H9 (cell line): ENCODE measurements at regions not wholly inside any gene's neighbourhood (a gene's known extent, or its start where the extent isn't known, plus 50 kb on each side); places are given as distances from the start of the nearest gene placed in this dataset.

Experiments used
- DNase-seq: peaks from one replicate; pipeline ENCODE4 v3.0.0-alpha.2; 2017
- H2AFZ ChIP-seq: one replicate; pipeline ENCODE4 v1.6.1; 2013; ENCODE audit warnings: mild to moderate bottlenecking, low read length, control low read depth, moderate library complexity
- H2AK5ac ChIP-seq: 2 replicates; pipeline ENCODE4 v1.6.1; 2013; ENCODE audit warnings: low read length, control low read depth, mixed read lengths; ENCODE audit not compliant: insufficient read length
- H2BK120ac ChIP-seq: one replicate; pipeline ENCODE4 v1.6.1; 2013; ENCODE audit warnings: low read depth, mild to moderate bottlenecking, low read length, control low read depth, inconsistent platforms; ENCODE audit not compliant: poor library complexity, severe bottlenecking
- H2BK12ac ChIP-seq: 2 replicates; pipeline ENCODE4 v1.6.1; 2013; ENCODE audit warnings: low read length, control low read depth, mixed read lengths, low read depth; ENCODE audit not compliant: insufficient read length
- H2BK15ac ChIP-seq: 2 replicates; pipeline ENCODE4 v1.6.1; 2013; ENCODE audit warnings: low read depth, low read length, control low read depth
- H2BK20ac ChIP-seq: one replicate; pipeline ENCODE4 v1.6.1; 2013; ENCODE audit warnings: low read depth, mild to moderate bottlenecking, low read length, control low read depth, inconsistent platforms; ENCODE audit not compliant: poor library complexity, severe bottlenecking
- H2BK5ac ChIP-seq: 2 replicates; pipeline ENCODE4 v1.6.1; 2013; ENCODE audit warnings: low read length, control low read depth, mixed read lengths; ENCODE audit not compliant: insufficient read length
- H3K14ac ChIP-seq: 2 replicates; pipeline ENCODE4 v1.6.1; 2013; ENCODE audit warnings: low read length, control low read depth; ENCODE audit not compliant: insufficient read depth
- H3K18ac ChIP-seq: 2 replicates; pipeline ENCODE4 v1.6.1; 2013; ENCODE audit warnings: low read depth, mild to moderate bottlenecking, mixed read lengths, low read length, control low read depth; ENCODE audit not compliant: insufficient read length
- H3K23ac ChIP-seq: 2 replicates; pipeline ENCODE4 v1.6.1; 2013; ENCODE audit warnings: low read length, control low read depth, mixed read lengths, low read depth; ENCODE audit not compliant: insufficient read length
- H3K23me2 ChIP-seq: 2 replicates; pipeline ENCODE4 v1.6.1; 2013; ENCODE audit warnings: low read depth, mild to moderate bottlenecking, mixed read lengths, low read length, control low read depth; ENCODE audit not compliant: insufficient read length, poor library complexity, severe bottlenecking
- H3K27ac ChIP-seq: 2 replicates; pipeline ENCODE4 v1.5.1; 2013; ENCODE audit warnings: low read length, control low read depth, mixed read lengths, low read depth; ENCODE audit not compliant: insufficient read length
- H3K27me3 ChIP-seq: 2 replicates; pipeline ENCODE4 v1.6.1; 2013; ENCODE audit warnings: low read length, control low read depth, inconsistent platforms; ENCODE audit not compliant: insufficient read depth
- H3K4ac ChIP-seq: 2 replicates; pipeline ENCODE4 v1.6.1; 2013; ENCODE audit warnings: low read depth, mild to moderate bottlenecking, control low read depth, inconsistent platforms, low read length, moderate library complexity
- H3K4me1 ChIP-seq: 2 replicates; pipeline ENCODE4 v1.6.1; 2013; ENCODE audit warnings: low read length, control low read depth, inconsistent platforms; ENCODE audit not compliant: insufficient read depth
- H3K4me2 ChIP-seq: 2 replicates; pipeline ENCODE4 v1.6.1; 2013; ENCODE audit warnings: low read length, control low read depth, mixed read lengths; ENCODE audit not compliant: insufficient read length, insufficient read depth
- H3K56ac ChIP-seq: 2 replicates; pipeline ENCODE4 v1.6.1; 2013; ENCODE audit warnings: low read depth, mild to moderate bottlenecking, mixed read lengths, low read length, control low read depth; ENCODE audit not compliant: insufficient read length
- H3K79me1 ChIP-seq: 2 replicates; pipeline ENCODE4 v1.6.1; 2013; ENCODE audit warnings: low read depth, mild to moderate bottlenecking, moderate library complexity, low read length, control low read depth, inconsistent platforms; ENCODE audit not compliant: insufficient read depth, poor library complexity, severe bottlenecking
- H3K79me2 ChIP-seq: 2 replicates; pipeline ENCODE4 v1.6.1; 2013; ENCODE audit warnings: low read length, control low read depth, inconsistent platforms; ENCODE audit not compliant: insufficient read depth
- H3K9ac ChIP-seq: 2 replicates; pipeline ENCODE4 v1.6.1; 2013; ENCODE audit warnings: low read length, control low read depth, mixed read lengths; ENCODE audit not compliant: insufficient read length; ENCODE audit errors: extremely low read depth
- H3K9me3 ChIP-seq: one replicate; pipeline ENCODE4 v1.6.1; 2013; ENCODE audit warnings: low read depth, low read length, inconsistent platforms; ENCODE audit not compliant: control insufficient read depth
- H3T11ph ChIP-seq: one replicate; pipeline ENCODE4 v1.6.1; 2013; ENCODE audit warnings: mild to moderate bottlenecking, low read length, control low read depth, inconsistent platforms
- H4K20me1 ChIP-seq: one replicate; pipeline ENCODE4 v1.6.1; 2013; ENCODE audit not compliant: control insufficient read depth, insufficient read length, insufficient read depth
- H4K5ac ChIP-seq: 2 replicates; pipeline ENCODE4 v1.6.1; 2013; ENCODE audit warnings: low read depth, mild to moderate bottlenecking, mixed read lengths, low read length, control low read depth; ENCODE audit not compliant: insufficient read length
- H4K8ac ChIP-seq: replicated peaks from 2 replicates; pipeline ENCODE4 v1.6.1; 2013; ENCODE audit warnings: low read length, control low read depth, mixed read lengths, low read depth; ENCODE audit not compliant: insufficient read length
- H4K91ac ChIP-seq: 2 replicates; pipeline ENCODE4 v1.6.1; 2013; ENCODE audit warnings: low read depth, mild to moderate bottlenecking, moderate library complexity, mixed read lengths, low read length, control low read depth; ENCODE audit not compliant: insufficient read length
- H3K27ac Mint-ChIP-seq, 3 experiments: 2 replicates in 2 of 3; 3 replicates in 1 of 3; pipeline ENCODE4 v1.8.0; 2020 to 2021; ENCODE audit warnings: mixed read lengths in 3 of 3, mild to moderate bottlenecking in 1 of 3, moderate library complexity in 1 of 3
- H3K27me3 Mint-ChIP-seq: 2 replicates; pipeline ENCODE4 v1.8.0; 2021; ENCODE audit warnings: low read depth, mild to moderate bottlenecking, moderate library complexity, mixed read lengths
- H3K36me3 Mint-ChIP-seq, 3 experiments: 2 replicates in 2 of 3; 3 replicates in 1 of 3; pipeline ENCODE4 v1.8.0; 2020 to 2021; ENCODE audit warnings: low read depth in 3 of 3, mixed read lengths in 3 of 3; ENCODE audit not compliant: insufficient read depth in 1 of 3
- H3K4me1 Mint-ChIP-seq, 2 experiments: 2 replicates each; pipeline ENCODE4 v1.8.0; 2020; ENCODE audit warnings: mixed read lengths in 2 of 2
- H3K4me3 Mint-ChIP-seq, 2 experiments: 2 replicates in 1 of 2; 3 replicates in 1 of 2; pipeline ENCODE4 v1.8.0; 2020 to 2021; ENCODE audit warnings: mild to moderate bottlenecking in 2 of 2, mixed read lengths in 2 of 2, moderate library complexity in 1 of 2
- H3K9me3 Mint-ChIP-seq, 2 experiments: 2 replicates in 1 of 2; 3 replicates in 1 of 2; pipeline ENCODE4 v1.8.0; 2020; ENCODE audit warnings: mild to moderate bottlenecking in 2 of 2, mixed read lengths in 2 of 2, moderate library complexity in 1 of 2
- WGBS: extraction: QIAGEN DNeasy Blood & Tissue Kit; methylation state at CpG from one replicate; pipeline ENCODE4 v1.1.7; 2013; ENCODE audit warnings: missing lambda C conversion rate, low lambda C conversion rate, mixed read lengths; ENCODE audit not compliant: insufficient read length; ENCODE audit errors: extremely low coverage; 5-methylcytosine and 5-hydroxymethylcytosine counted together
- TF ChIP-seq, protein P1 (sequence below): fragments of 200-600 bp; sonication (generic); conservative IDR thresholded peaks from 3 replicates; pipeline ENCODE4 v1.8.0; 2021; ENCODE audit warnings: antibody characterized with exemption, mild to moderate bottlenecking

DNA sequence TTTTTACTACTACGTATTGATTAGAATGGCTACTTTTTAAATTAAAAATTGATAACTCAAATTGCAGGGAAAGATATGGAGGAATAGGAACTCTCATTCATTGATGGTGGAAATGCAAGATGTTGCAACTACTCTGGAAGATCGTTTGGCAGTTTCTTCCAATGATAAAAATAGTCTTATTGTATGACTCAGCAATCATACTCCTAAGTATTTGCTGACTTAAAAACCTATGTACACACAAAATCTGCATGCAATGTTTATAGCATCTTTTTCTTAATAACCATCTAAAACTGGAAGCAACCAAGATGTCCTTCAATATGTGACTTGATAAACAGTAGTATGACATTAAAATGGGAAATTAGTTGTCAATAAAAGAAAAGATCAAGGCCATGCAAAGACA, 87.4 kb upstream of the LRRC3B start:
- Histone ChIP-seq H3K79me2 (no peaks in the 10 kb centered on the region), H3T11ph (no peak overlapping the region), H3K9me3 (no peaks in the 10 kb centered on the region), H3K4me1 (no peaks in the 10 kb centered on the region), H3K14ac (no peak overlapping the region), H4K8ac (no peak overlapping the region), H3K4me2 (no peak overlapping the region), H2AK5ac (no peak overlapping the region), H3K18ac (no peak overlapping the region), H2BK5ac (no peak overlapping the region), H3K79me1 (no peaks in the 10 kb centered on the region), H3K27me3 (no peaks in the 10 kb centered on the region), H4K5ac (no peak overlapping the region), H3K9ac (no peak overlapping the region), H3K4ac (no peak overlapping the region), H2BK120ac (no peak overlapping the region), H4K91ac (no peak overlapping the region), H3K27ac (no peak overlapping the region), H3K23me2 (no peaks in the 10 kb centered on the region), H3K56ac (no peak overlapping the region), H3K23ac (no peak overlapping the region), H2BK15ac (no peak overlapping the region), H2AFZ (no peak overlapping the region), H2BK20ac (no peak overlapping the region), H2BK12ac (no peak overlapping the region), H4K20me1 (no peaks in the 10 kb centered on the region)
- no peaks in the 10 kb centered on the region for H3K27me3 Mint-ChIP-seq
- TF ChIP-seq, protein P1, sequence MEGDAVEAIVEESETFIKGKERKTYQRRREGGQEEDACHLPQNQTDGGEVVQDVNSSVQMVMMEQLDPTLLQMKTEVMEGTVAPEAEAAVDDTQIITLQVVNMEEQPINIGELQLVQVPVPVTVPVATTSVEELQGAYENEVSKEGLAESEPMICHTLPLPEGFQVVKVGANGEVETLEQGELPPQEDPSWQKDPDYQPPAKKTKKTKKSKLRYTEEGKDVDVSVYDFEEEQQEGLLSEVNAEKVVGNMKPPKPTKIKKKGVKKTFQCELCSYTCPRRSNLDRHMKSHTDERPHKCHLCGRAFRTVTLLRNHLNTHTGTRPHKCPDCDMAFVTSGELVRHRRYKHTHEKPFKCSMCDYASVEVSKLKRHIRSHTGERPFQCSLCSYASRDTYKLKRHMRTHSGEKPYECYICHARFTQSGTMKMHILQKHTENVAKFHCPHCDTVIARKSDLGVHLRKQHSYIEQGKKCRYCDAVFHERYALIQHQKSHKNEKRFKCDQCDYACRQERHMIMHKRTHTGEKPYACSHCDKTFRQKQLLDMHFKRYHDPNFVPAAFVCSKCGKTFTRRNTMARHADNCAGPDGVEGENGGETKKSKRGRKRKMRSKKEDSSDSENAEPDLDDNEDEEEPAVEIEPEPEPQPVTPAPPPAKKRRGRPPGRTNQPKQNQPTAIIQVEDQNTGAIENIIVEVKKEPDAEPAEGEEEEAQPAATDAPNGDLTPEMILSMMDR = no peak
- no CpG with 5 or more reads among the region's 2 CpGs for WGBS
- no peaks in the 10 kb centered on the region; a peak in 2 of 7 replicates for H3K36me3 Mint-ChIP-seq
- peaks cover 0 to 6% of the 10 kb centered on the region in 2 experiments; a peak in 1 of 5 replicates for H3K9me3 Mint-ChIP-seq
- H3K4me1 Mint-ChIP-seq = no peaks in the 10 kb centered on the region
- no peak for DNase-seq
- H3K4me3 Mint-ChIP-seq = no peak overlapping the region
- no peak overlapping the region for H3K27ac Mint-ChIP-seq
